ENCODE measurements at regions not wholly inside any gene's neighbourhood (a gene's known extent, or its start where the extent isn't known, plus 50 kb on each side); places are given as distances from the start of the nearest gene placed in this dataset.

GRCh38 chr18:64854112-64854511 lies 705.2 kb upstream of the LINC00305 start:
- TF ChIP-seq CTCF (conservative IDR thresholded peaks at IDR 0.05 in 1 of 2, IDR thresholded peaks at IDR 0.05 in 1 of 2; ENCODE audit: low read depth in 1 of 2, low read length in 2 of 2) (no peak), EZH2 (IDR thresholded peaks at IDR 0.05; ENCODE audit: low read length, missing control alignments) (no peak)

All from fibroblast of lung (primary cell).